GM23248 (cell line): ENCODE measurements at regions not wholly inside any gene's neighbourhood (a gene's known extent, or its start where the extent isn't known, plus 50 kb on each side); places are given as distances from the start of the nearest gene placed in this dataset.

Experiments
- EZH2 ChIP-seq: fragments of 200-600 bp; sonication (generic); IDR thresholded peaks from 2 replicates; pipeline ENCODE4 v1.6.1; 2018; ENCODE audit warnings: antibody characterized with exemption, mild to moderate bottlenecking; ENCODE audit not compliant: insufficient read depth, poor library complexity, severe bottlenecking
- EZH2phosphoT487 ChIP-seq: fragments of 200-600 bp; sonication (generic); IDR thresholded peaks from 2 replicates; pipeline ENCODE4 v1.6.1; 2018; ENCODE audit warnings: antibody characterized with exemption, moderate library complexity, mild to moderate bottlenecking, low read depth; ENCODE audit not compliant: insufficient read depth

DNA sequence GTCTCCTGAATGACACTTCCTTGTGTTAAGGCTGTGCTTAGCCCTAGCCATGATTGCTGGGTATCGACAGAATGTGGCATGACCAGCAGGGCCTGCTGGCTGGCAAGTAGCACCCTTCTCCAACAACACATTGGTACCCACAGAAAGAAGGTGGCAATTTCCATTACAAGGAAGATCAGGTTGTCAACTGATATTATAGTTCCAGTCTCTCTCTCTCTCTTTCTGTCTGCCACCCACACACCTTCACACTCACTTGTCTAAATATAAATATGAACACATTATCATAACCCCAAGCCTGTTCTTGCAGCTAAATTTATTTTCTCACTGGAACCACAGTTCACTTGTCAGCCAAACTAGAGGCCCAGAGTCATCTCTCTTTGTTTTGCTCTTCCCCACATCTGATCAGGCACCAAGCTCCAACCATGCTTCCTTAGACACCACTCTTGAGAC, 408.1 kb upstream of the PIK3R1 start:
- TF ChIP-seq EZH2, result no peak
- TF ChIP-seq EZH2phosphoT487, result no peak
